ENCODE measurements at regions not wholly inside any gene's neighbourhood (a gene's known extent, or its start where the extent isn't known, plus 50 kb on each side); places are given as distances from the start of the nearest gene placed in this dataset.
"Not testable (repeated sequence)": the region's sequence is repeated elsewhere in the genome, so short reads cannot be mapped to it uniquely, and the experiment has no call there.

DNA sequence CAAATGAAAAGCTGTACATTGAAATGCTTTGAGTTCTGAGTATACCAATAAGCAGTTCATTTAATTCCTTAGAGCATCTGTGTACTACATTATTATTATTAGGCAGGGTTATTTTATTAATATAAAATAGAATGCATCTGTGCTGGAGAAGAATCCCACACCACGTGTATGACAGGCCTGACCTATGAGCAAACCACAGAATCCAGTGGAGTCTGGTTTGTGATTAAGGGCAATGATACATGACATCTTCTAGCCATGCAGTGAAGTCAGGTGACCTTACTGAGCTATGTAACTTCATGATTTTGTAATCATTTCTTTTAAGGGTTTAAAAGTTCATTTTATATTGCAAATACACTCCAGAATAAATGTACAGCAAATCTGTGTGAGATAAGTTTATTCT lies 1165.0 kb upstream of the TENM3 start:
- ATAC-seq, result no peak

DNA sequence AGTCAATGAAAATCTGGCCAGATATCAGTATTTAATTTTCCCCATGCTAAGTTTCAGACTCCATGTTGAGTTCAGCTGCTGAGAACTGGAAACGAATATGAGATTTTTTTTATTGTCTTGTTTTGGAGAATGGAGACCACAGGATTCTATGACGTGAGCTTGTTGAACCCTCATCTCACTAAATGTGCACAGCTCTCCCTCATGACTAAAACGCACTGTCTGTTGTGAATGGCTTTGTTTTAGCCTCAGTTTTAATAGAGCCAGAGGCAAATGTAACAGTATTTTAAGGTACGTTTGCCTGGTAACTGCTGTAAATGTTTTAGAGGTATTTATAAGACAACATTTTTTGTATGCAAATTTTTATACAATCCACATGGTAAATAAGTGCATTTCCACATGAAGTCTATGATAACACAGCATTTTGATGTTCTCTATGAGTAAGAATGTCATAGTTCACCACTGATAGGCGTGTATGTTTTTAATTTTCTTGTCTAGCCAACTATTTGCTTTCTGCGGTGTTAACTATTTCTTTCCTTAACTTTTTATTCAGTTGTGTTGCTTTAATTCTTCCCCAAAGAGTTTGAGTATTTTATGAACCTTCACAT lies 1159.3 kb upstream of the TENM3 start:
- no peak for ATAC-seq

DNA sequence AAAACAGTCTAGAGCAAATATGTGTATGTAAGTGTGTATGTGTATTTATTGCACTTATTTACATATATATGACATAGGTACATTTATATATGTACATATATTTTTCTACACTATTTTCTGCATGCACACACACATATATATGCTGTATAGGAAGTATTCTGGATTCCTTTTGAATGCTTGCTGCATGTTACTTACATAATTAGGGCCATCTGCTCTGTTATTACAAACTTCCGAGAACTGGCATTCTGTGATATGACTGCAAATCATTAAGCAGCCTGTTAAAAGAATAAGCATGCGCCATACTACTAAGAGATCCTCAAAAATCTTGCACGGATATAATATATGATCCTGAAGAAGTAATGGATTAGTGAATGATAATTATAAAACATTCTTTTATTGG lies 1157.6 kb upstream of the TENM3 start:
- no peak for ATAC-seq

DNA sequence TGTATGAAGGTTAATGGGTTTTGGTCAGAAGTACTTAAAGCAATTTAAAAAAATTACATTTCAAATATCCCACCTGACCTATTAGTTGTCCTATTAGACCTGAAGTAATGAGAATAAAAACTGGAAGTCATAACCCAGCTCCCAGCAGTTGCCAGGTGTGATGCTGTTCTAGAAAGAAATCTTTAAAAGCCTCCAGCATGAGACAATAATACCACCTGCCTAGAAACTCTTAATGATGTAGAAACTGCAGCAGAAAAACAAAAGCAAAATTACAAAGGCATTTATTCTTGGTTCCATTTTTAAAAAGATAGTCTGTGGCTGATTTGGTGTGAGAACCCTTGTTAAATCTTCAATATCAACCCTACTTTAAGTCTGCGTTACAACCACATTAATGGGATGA lies 1137.7 kb upstream of the TENM3 start:
- no peak for ATAC-seq

DNA sequence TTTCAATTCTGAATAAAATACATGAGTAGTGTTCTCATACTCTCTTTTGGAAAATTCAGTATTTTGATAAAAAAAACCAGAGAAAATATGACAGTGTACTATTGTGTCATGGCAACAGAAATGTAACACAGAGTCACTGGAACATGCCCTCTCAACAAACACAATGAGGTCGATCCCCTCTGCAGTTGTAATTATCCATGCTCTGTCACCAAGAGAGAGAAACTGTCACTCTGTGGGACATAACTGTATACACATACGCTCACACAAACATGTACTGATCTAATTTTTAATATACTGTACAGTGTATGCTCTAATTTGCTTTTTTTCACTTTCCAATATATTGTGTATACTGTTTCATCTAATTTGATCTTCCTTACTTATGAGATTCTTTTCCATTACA lies 1136.8 kb upstream of the TENM3 start:
- no peak for ATAC-seq

DNA sequence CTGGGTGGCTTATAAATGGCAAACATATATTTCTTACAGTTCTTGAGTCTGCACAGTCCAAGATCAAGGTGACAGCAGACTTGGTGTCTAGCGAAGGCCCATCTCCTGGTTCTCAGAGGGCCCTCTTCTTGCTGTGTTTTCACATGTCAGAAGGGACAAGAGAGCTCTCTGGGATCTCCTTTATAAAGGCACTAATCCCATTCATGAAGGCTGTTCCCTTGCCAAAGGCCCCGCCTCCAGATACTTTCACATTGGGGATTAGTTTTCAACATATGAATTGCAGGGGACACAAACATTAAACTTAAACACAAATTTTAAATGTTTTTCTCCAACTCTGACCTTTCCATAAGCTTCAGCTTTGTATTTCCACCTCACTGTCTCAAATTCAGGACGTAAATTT lies 1135.0 kb upstream of the TENM3 start:
- ATAC-seq, result no peak

DNA sequence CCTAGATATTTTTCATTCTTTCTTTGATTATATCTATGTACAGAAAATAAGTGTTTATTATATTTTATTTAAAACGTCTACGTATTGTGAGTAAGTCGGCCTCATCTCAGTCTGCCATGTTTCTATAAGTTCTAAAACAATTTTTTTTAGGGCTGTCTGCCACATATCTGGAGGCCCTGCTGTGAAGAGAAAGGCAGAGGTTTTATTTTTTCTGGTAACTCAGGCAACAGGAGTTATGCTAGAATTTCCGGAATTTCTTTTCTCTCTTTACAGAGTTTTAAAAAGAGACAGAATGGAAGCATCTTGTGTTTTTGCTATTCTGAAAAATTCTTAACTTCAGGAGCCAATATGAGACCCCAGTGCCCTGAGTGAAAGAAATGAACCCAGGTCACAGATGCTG lies 1124.0 kb upstream of the TENM3 start:
- no peak for ATAC-seq

DNA sequence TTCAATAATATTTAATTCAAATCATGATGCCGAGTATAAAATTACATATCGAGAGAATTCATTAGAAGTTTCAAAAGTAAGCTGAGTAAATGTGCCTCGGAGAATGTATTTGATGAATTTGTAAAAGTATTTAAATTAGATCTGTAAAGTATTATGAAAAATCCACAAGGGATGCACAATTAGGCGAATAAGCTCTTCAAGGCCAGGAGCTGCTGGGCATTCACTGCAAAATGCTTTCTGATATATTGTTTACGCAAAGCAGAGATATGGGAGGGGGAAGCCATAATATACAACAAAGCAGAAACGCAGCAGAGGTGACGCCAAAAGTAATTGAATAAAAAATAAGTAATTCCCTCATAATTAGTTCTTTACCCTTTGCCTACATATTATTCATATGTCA lies 1121.5 kb upstream of the TENM3 start:
- ATAC-seq, result no peak

DNA sequence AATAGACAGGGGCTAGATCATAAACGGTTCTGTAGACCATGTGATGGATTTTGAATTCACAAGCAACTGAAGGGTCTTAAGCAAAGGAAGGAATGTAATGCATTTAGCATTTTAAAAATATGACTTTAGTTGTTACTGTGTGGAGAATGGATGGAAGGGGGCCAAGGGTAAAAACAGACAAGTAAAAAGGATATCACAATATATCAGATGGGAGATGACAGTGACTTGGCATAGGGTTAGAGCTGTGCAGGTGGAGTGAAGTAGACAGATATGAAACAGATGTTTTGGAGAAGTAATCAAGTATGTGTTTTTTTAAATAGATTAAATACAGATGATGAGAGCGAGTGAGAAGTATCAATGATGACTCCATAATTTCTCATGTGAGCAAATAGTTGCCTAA lies 1116.0 kb upstream of the TENM3 start:
- ATAC-seq, result no peak

DNA sequence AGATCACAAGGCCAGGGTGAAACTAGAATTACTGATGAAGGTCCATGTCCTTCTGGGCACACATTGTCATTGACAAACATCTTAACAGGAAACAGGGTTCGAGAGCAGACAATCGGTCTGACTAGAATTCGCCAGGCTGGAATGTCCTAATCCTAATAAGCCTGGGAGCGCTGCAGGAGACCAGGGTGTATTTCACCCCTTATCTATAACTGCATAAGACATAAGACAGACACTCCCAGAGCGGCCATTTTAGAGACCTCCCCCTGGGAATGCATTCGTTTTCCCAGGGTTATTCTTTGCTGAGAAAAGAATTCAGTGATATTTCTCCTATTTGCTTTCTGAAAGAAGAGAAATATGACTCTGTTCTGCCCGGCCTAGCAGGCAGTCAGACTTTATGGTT lies 1112.9 kb upstream of the TENM3 start:
- ATAC-seq, result not testable (repeated sequence)

DNA sequence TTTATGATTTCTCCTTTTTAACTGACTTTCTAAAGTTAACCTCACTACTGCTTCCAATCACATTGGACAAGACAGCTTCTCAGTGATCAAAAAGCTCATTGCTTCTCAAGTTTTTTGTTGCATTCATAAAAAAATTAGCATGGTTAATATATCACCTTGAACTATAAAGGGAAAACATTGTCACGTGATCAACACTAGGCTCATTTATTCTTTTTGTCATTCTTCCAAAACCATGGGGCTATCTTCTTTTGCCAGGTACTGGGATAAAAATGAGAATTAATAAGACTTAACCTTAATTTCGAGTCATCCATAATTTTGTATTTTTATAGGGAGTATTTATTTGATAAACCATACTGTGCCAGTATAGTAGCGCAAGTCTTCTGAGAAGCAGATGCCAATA lies 1105.9 kb upstream of the TENM3 start:
- ATAC-seq, result no peak

DNA sequence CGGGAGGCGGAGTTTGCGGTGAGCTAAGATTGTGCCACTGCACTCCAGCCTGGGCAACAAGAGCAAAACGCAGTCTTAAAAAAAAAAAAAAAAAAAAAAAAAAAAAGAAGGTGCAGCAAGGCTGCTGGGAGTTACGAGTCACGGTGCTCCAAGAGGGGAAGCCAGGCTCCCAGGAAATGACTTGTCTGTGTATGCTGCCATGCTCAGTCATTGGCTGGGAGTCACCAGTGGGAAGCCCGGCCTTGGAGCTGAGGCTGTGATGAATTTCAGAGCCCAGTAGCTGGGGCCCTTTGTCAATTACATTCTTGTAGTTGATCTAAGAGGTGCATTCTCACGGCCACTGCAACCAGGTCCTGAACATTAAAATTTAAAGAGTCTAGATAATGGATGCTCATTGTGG lies 1105.1 kb upstream of the TENM3 start:
- ATAC-seq, result no peak

DNA sequence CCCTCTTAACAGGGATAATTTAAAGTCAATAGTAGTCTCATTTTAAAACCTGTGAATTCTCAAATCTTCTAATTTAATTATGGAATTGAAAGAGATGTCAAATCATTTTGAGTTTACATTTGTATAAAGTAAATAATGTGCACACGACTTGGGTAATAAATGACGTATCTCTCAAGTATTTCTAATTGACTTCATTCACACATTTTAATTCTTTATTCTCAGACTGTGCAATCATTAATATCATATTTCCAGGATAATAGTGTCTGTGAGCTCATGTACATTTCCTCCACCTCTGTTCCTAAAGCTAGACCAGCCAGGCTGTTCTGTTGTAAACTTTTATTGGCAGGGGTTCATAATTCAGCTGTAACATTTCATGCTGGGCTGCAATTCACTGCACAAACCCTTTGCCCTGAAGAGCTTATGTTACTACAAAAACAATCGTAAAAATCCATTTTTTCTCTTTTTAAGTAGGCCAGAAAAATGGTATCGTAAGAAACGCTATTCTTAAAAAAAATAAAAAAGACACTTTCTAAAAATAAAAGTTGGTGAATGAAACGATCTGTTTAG lies 1103.1 kb upstream of the TENM3 start:
- no peak for ATAC-seq

DNA sequence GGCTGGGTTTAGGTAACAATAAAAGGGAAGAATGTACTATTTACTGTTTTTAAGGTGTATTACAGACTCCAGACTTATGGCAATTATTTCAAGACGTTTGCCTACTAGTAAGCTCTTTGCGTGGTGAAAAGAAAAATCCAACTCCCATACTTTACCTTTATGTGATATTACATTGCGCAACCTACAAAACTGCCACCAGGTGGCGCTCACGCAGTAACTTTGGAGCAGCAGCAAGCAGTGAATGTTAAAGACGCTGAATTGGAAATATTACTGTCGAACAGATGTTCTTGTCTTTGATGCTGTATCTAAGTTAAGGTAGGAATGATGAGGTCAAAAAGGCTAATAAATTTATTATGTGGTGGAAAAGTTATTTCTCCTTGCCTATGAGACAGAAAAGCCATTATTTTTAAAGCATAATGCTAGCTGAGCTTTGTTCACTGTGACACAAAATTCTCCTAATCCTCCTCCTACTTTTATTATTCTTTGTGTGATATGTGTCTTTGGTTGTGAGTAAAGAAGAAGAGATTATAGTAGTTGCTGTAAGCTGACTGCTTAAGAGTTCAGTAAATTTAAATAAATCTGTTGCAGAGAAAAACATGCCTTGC lies 1099.8 kb upstream of the TENM3 start:
- no peak for ATAC-seq

DNA sequence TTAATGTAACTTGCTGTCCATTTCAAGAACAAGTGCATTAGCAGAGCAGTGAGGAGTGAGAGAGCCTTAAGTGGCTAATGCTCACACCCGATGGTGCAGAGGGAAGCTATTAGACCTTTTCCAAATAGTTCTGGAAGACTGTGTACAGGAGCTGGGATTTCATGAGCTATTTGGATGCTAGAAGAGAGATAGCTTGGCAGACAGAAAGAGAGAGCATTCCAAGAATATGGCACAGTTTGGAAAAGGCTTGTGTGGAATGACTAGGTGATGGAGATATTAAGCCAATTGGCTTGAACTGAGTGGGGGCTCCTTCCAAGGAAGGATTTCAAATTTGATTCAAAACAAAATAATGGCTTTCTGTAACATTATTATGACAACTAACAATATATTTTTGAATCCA lies 1097.2 kb upstream of the TENM3 start:
- no peak for ATAC-seq

DNA sequence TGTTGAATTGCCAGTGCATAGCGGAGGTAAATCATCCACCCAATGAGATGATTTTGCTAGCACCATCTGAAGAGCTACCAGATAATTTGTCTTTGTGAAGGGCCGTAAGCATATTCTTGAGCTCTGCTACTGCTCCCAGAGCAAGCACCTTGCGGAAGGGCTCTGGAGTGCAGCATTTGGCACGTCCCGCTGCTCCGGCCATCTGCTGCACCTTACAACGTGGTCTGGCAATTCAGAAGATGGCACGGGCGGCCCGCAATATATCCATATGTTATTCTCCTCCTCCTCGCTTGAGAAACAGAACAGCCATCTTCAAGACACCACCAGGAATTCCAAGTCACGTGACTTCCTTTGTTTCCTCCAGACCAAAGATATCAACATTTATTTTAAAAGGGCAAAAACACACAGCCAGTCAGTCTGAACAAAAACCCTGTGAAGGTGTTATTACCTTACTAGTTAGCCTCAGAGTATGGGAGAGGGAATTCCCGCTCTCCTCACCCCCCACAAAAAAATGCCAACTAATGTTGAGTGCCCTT lies 1095.7 kb upstream of the TENM3 start:
- ATAC-seq, result no peak

DNA sequence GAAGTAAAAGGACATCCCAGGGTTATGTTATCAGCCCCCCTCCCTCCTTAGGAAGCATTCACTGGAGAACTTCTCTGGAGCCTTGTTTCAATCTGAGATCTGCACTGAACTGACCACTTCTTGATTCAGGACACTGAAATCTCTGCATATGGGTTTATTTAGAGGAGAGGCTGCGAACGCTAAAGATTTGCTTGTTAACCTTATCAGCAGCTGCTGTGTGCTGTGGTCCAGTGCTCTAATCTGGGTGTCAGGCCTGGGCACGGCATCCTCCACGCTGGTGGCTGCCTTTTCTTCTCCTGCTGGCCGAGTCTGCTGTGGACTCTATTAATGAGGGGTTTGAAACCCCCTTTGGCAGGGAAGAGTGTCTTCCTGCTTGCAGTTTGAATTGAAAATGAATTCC lies 1094.7 kb upstream of the TENM3 start:
- no peak for ATAC-seq

DNA sequence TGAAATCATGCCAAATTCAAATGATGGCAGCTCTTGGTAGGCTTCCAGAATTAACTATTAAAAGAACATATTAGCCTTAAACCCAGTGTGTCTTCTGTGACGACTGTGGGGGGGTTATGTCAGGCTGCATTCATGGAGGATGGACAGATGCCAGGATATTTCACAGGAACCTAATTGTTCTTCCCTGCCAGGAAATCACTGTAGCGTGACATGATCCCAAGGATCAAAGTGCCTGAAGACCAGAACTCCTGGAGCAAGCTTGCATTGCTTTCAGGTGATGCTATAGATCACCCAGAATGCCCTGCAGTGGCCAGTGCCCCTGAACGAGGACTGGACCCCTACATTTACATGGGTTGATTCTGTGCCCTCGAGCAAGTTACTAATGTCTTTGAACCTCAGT lies 1093.0 kb upstream of the TENM3 start:
- no peak for ATAC-seq

DNA sequence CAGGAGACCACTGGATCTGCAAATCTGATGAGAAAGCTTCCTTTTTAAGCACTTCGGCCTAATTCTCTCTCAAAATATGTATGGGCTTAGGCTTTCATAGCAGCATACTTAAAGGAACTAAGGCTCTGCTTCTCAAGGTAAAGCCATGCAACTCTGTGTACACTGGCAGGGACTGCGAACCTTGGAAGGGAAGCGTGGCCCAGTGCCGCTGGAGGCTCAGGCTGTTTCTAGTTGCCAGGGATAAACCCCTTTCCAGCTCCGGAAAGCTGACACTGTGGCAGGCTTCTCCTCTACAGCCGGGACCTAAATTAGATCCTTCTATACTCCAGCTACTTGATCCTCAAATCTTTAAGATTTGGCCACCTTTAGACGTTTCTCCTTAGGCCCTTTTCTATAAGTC lies 1091.3 kb upstream of the TENM3 start:
- no peak for ATAC-seq

DNA sequence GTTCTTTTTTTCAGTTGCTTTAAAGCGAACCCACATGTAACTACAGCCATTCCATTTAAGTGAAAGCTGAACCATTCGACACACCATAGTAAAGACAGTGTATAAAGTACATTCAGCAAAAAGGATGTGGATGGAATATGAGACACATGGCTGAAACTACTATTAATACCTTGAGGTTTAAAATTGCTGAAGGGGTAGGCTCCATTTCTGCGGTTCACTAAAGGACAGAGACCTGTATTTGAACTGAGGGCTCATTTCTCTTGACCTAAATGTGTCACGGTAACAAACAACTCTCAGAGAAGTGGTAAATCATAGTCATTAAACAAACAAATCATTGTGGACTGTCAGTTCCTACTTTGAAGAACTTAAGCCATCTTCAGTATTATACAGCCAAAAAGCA lies 1085.6 kb upstream of the TENM3 start:
- ATAC-seq, result no peak

DNA sequence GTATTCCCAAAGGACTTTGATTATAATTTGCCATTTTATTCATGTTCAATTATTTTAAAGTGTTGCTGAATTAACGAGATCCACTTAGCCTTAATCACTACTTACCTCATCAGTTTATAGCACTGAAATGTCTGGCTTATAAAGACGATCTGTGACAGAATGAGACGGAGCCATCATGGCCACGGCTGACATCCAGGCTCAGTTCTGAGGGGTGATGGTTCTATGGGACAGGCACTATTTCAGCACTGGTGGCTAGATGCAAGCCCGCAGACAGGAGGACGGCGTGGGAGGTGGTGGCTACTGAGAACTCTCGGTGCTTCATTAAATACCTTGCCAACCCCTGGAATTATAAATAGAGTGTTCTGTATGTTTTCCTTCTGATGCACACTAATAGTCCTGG lies 1084.2 kb upstream of the TENM3 start:
- ATAC-seq, result no peak

DNA sequence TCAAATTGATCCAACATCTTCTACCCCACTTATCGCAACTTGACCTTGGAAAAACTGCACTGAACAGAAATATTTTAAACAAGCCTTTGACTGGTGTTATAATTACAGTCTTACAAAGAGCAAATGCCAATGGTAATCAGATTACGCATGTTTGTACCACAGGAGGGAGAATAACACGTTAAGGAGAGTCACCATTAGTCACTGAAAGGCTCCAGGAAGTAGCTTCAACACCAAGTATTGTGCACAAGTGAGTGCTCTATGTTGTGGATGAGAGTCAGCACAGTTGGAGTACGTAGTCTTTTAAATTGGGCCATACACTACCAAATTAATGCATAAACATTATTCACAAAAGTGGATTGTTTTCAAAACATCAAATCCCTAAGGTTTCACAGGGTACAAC lies 1081.5 kb upstream of the TENM3 start:
- no peak for ATAC-seq

DNA sequence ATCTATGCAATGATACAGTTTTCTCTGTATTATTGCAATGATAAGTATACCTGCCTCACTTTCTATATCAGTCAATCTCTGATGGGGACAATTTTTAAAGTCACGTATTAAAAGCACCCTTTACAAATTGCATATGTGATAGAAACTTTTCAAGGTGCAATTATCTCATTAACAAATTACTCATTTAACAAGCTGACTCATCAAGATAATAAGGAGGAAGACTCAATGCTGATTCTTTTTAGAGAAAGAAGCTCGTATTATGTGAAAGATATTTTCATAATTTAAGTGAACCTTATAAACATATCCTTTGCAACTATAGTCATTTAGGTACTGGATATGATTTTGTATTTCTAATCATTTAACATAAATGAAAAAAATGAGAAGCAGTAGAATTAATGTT lies 1080.9 kb upstream of the TENM3 start:
- no peak for ATAC-seq

DNA sequence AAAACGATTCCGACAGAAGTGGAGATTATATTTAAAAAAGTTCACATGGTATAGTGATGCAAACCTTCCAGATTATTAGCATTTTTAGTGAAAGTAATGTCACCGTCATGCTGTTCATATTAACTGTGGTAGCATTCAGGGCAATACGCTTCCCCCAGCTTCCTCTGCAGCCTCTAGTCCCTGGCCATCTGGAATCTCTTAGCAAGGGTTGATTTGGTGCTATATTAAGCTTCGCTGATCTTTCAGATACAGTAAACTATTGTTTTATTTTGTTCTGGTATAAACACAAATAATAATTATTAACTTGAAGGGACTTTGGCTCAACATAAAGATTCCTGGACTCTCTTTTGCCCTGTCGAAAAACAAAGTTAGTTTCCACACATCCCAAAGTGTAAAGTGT lies 1080.5 kb upstream of the TENM3 start:
- no peak for ATAC-seq

Data from activated CD4-positive, CD25-positive, alpha-beta regulatory T cell treated with anti-CD3 and anti-CD28 coated beads, Interleukin-2, amount 50 U/mL, for 24 hours (primary cell).